SK-N-SH treated with all-trans-retinoic acid at 6 μM for 48 hours (cell line): ENCODE measurements at regions not wholly inside any gene's neighbourhood (a gene's known extent, or its start where the extent isn't known, plus 50 kb on each side); places are given as distances from the start of the nearest gene placed in this dataset.

Experiments
- ARNTL ChIP-seq: fragments of 450-650 bp; formaldehyde crosslinking; IDR thresholded peaks from 2 replicates; pipeline ENCODE4 v1.5.0; 2020; ENCODE audit warnings: low read depth, mild to moderate bottlenecking, moderate library complexity, borderline replicate concordance
- BACH2 ChIP-seq: fragments of 250-450 bp; sonication (Bioruptor Pico); IDR thresholded peaks from 2 replicates; pipeline ENCODE4 v1.9.0; 2021; ENCODE audit warnings: mild to moderate bottlenecking, borderline replicate concordance
- ESRRG ChIP-seq: fragments of 250-450 bp; sonication (Bioruptor Pico); IDR thresholded peaks from 2 replicates; pipeline ENCODE4 v1.6.1; 2021; ENCODE audit warnings: mild to moderate bottlenecking
- GLIS3 ChIP-seq: fragments of 250-450 bp; sonication (Bioruptor Pico); IDR thresholded peaks from 2 replicates; pipeline ENCODE4 v1.5.0; 2020; ENCODE audit warnings: mild to moderate bottlenecking, moderate library complexity
- RARB ChIP-seq: fragments of 250-450 bp; sonication (Bioruptor Pico); IDR thresholded peaks from 2 replicates; pipeline ENCODE4 v1.8.0; 2021; ENCODE audit warnings: mild to moderate bottlenecking, moderate library complexity
- TCF4 ChIP-seq: fragments of 250-450 bp; sonication (Bioruptor Pico); IDR thresholded peaks from 2 replicates; pipeline ENCODE4 v1.8.0; 2021; ENCODE audit warnings: mild to moderate bottlenecking, moderate library complexity, borderline replicate concordance
- TF ChIP-seq, protein P1 (sequence below): fragments of 250-450 bp; sonication (Bioruptor Pico); IDR thresholded peaks from 2 replicates; pipeline ENCODE4 v1.8.0; 2020; ENCODE audit warnings: mild to moderate bottlenecking, moderate library complexity, borderline replicate concordance
- TF ChIP-seq, protein P2 (sequence below): fragments of 250-450 bp; sonication (Bioruptor Pico); IDR thresholded peaks from 2 replicates; pipeline ENCODE4 v1.5.1; 2020; ENCODE audit warnings: low read depth, mild to moderate bottlenecking, moderate library complexity

DNA sequence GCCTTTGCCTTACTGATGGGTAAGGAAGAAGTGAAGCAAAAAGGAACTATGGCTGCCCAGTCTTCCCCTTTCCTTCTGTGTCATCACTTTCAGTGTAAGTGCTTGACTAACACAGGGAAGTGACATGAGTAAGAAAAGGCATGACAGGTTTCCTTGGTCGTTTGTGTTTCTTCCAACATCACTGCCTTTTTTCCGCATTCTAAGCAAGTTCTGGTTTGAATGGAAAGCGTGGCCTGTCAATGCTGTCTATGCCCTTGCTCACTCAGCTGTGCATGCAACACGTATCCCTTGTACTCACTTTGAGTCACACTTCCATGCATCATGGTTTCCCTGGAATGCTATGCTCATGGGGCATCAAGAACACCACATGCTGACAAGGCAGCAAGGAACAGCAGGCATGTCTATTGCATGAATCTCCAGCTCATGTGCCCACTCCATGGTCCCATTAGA, 111.8 kb downstream of the OAT start:
- TF ChIP-seq GLIS3 (CRISPR knock-in tag) (no peak), ARNTL (CRISPR knock-in tag) (no peak), BACH2 (CRISPR knock-in tag) (no peak), ESRRG (CRISPR knock-in tag) (no peak), TCF4 (CRISPR knock-in tag) (no peak), RARB (CRISPR knock-in tag) (no peak)
- TF ChIP-seq, protein P1, sequence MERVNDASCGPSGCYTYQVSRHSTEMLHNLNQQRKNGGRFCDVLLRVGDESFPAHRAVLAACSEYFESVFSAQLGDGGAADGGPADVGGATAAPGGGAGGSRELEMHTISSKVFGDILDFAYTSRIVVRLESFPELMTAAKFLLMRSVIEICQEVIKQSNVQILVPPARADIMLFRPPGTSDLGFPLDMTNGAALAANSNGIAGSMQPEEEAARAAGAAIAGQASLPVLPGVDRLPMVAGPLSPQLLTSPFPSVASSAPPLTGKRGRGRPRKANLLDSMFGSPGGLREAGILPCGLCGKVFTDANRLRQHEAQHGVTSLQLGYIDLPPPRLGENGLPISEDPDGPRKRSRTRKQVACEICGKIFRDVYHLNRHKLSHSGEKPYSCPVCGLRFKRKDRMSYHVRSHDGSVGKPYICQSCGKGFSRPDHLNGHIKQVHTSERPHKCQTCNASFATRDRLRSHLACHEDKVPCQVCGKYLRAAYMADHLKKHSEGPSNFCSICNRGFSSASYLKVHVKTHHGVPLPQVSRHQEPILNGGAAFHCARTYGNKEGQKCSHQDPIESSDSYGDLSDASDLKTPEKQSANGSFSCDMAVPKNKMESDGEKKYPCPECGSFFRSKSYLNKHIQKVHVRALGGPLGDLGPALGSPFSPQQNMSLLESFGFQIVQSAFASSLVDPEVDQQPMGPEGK (CRISPR knock-in tag) = no peak
- TF ChIP-seq, protein P2, sequence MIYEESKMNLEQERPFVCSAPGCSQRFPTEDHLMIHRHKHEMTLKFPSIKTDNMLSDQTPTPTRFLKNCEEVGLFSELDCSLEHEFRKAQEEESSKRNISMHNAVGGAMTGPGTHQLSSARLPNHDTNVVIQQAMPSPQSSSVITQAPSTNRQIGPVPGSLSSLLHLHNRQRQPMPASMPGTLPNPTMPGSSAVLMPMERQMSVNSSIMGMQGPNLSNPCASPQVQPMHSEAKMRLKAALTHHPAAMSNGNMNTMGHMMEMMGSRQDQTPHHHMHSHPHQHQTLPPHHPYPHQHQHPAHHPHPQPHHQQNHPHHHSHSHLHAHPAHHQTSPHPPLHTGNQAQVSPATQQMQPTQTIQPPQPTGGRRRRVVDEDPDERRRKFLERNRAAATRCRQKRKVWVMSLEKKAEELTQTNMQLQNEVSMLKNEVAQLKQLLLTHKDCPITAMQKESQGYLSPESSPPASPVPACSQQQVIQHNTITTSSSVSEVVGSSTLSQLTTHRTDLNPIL (CRISPR knock-in tag) = no peak
